GM12878 (cell line): ENCODE measurements at regions not wholly inside any gene's neighbourhood (a gene's known extent, or its start where the extent isn't known, plus 50 kb on each side); places are given as distances from the start of the nearest gene placed in this dataset.
"Not testable (repeated sequence)": the region's sequence is repeated elsewhere in the genome, so short reads cannot be mapped to it uniquely, and the experiment has no call there.

Experiments
- ATAC-seq: fragments of 200-7000 bp; cut with Tn5 transposase; 3 replicates; pipeline ENCODE4 v1.9.1; 2020; ENCODE audit warnings: mild to moderate bottlenecking, moderate library complexity
- BruUV-seq: library from RNA; stranded (reverse); fragments of 400-500 nt; replicated peaks from 2 replicates; lab custom pipeline; 2021; lab: Mats Ljungman, UMichigan
- CTCF ChIA-PET: fragments of 300-600 bp; sonication (Branson Sonifier 250); formaldehyde crosslinking; extraction: SDS; loops from one replicate; lab custom pipeline; 2021; ENCODE audit warnings: inconsistent platforms; lab: Yijun Ruan, JAX
- POLR2A ChIA-PET: fragments of 350-600 bp; formaldehyde crosslinking; extraction: SDS; loops from one replicate; lab custom pipeline; 2021; ENCODE audit warnings: inconsistent platforms; lab: Charles Lee
- RAD21 ChIA-PET: fragments of 300-600 bp; sonication (Branson Sonifier 250); formaldehyde crosslinking; loops from one replicate; lab custom pipeline; 2023; ENCODE audit warnings: antibody characterized with exemption; ENCODE audit not compliant: unreplicated experiment; lab: Charles Lee
- SMC1A ChIA-PET: fragments of 300-600 bp; sonication (Branson Sonifier 250); formaldehyde crosslinking; loops from one replicate; lab custom pipeline; 2023; ENCODE audit not compliant: unreplicated experiment, uncharacterized antibody; lab: Charles Lee
- DNase-seq: peaks from one replicate; pipeline ENCODE4 v3.0.0-alpha.2; 2011; ENCODE audit warnings: low read depth, low spot score
- FAIRE-seq: peaks from 3 replicates; lab custom pipeline; 2011; peaks lifted over from hg19 to GRCh38; lab: Jason Lieb, UNC
- H2AFZ ChIP-seq: 2 replicates; pipeline ENCODE4 v1.6.0; 2011; ENCODE audit warnings: low read depth, low read length, control low read depth; ENCODE audit not compliant: control insufficient read depth
- H3K27ac ChIP-seq: 2 replicates; pipeline ENCODE4 v1.5.1; 2011; ENCODE audit warnings: control low read depth; ENCODE audit not compliant: control insufficient read depth, insufficient read depth
- H3K27me3 ChIP-seq, 2 experiments: replicated peaks in 1 of 2; 2 replicates each; pipeline versions ENCODE4 v1.6.0 to v1.6.1; 2011; ENCODE audit warnings: low read length in 1 of 2; ENCODE audit not compliant: control insufficient read depth in 2 of 2, insufficient read depth in 2 of 2
- H3K36me3 ChIP-seq, 2 experiments: 2 replicates each; pipeline ENCODE4 v1.5.1; 2011; ENCODE audit warnings: low read length in 1 of 2; ENCODE audit not compliant: control insufficient read depth in 2 of 2, insufficient read depth in 2 of 2
- H3K4me1 ChIP-seq: 2 replicates; pipeline ENCODE4 v1.6.1; 2011; ENCODE audit warnings: mild to moderate bottlenecking, low read length, moderate library complexity, mixed read lengths; ENCODE audit not compliant: control insufficient read depth, insufficient read depth
- H3K4me2 ChIP-seq: 2 replicates; pipeline ENCODE4 v1.6.0; 2011; ENCODE audit warnings: control low read depth; ENCODE audit not compliant: control insufficient read depth, insufficient read depth
- H3K4me3 ChIP-seq: fragments of 200-600 bp; sonication (generic); 2 replicates; pipeline ENCODE4 v1.5.1; 2016
- H3K79me2 ChIP-seq: 2 replicates; pipeline ENCODE4 v1.6.0; 2011; ENCODE audit warnings: low read length; ENCODE audit not compliant: control insufficient read depth, insufficient read depth
- H3K9ac ChIP-seq: 2 replicates; pipeline ENCODE4 v1.8.0; 2011; ENCODE audit warnings: low read length, control low read depth, mixed read lengths; ENCODE audit not compliant: control insufficient read depth, insufficient read depth
- H3K9me3 ChIP-seq: replicated peaks from 3 replicates; pipeline ENCODE4 v1.5.1; 2011; ENCODE audit warnings: mild to moderate bottlenecking, low read length; ENCODE audit not compliant: control insufficient read depth, insufficient read depth
- H4K20me1 ChIP-seq: 2 replicates; pipeline ENCODE4 v1.6.0; 2011; ENCODE audit not compliant: control insufficient read depth, insufficient read depth
- HDAC2 ChIP-seq: fragments of 200-600 bp; sonication (generic); IDR thresholded peaks from 2 replicates; pipeline ENCODE4 v1.6.1; 2017
- HDGF ChIP-seq: fragments of 450-650 bp; IDR thresholded peaks from 2 replicates; pipeline ENCODE4 v1.6.1; 2016; ENCODE audit warnings: antibody characterized with exemption
- HSF1 ChIP-seq: fragments of 150-350 bp; IDR thresholded peaks from 2 replicates; pipeline ENCODE4 v1.6.1; 2014; ENCODE audit warnings: mild to moderate bottlenecking, low read depth, low read length
- IKZF2 ChIP-seq, 2 experiments: fragments of 450-650 bp; IDR thresholded peaks; 2 replicates each; pipeline ENCODE4 v1.6.1; 2017; ENCODE audit warnings: mild to moderate bottlenecking in 2 of 2, moderate library complexity in 2 of 2
- PBX3 ChIP-seq: IDR thresholded peaks from 2 replicates; pipeline ENCODE4 v1.6.1; 2011; ENCODE audit warnings: mild to moderate bottlenecking, low read depth, low read length, moderate library complexity; ENCODE audit not compliant: insufficient replicate concordance
- RAD21 ChIP-seq: IDR thresholded peaks from 2 replicates; pipeline ENCODE4 v1.6.1; 2011; ENCODE audit warnings: mild to moderate bottlenecking, low read depth, low read length, moderate library complexity; ENCODE audit not compliant: insufficient read depth
- SMAD1 ChIP-seq: fragments of 450-650 bp; IDR thresholded peaks from 2 replicates; pipeline ENCODE4 v1.6.1; 2018; ENCODE audit warnings: mild to moderate bottlenecking, low read depth; ENCODE audit not compliant: partially characterized antibody
- SMAD5 ChIP-seq: IDR thresholded peaks from 2 replicates; pipeline ENCODE4 v1.6.1; 2016; ENCODE audit warnings: antibody characterized with exemption, low read depth
- SRF ChIP-seq, 2 experiments: IDR thresholded peaks; 2 replicates each; pipeline ENCODE4 v1.6.1; 2011; ENCODE audit warnings: low read depth in 2 of 2, low read length in 2 of 2, mild to moderate bottlenecking in 1 of 2, moderate library complexity in 1 of 2
- ZBED1 ChIP-seq: IDR thresholded peaks from 2 replicates; pipeline ENCODE4 v1.6.1; 2016; ENCODE audit warnings: borderline replicate concordance
- ZBTB4 ChIP-seq: fragments of 450-650 bp; formaldehyde crosslinking; IDR thresholded peaks from 2 replicates; pipeline ENCODE4 v1.4.0; 2022; ENCODE audit warnings: mild to moderate bottlenecking, moderate library complexity
- ZSCAN29 ChIP-seq: fragments of 450-650 bp; IDR thresholded peaks from 2 replicates; pipeline ENCODE4 v1.6.1; 2017; ENCODE audit warnings: mild to moderate bottlenecking, moderate library complexity
- WGBS: methylation state at CpG from one replicate; pipeline ENCODE4 v1.1.6; 2016; ENCODE audit warnings: low lambda C conversion rate; ENCODE audit not compliant: insufficient replicate concordance, insufficient coverage; ENCODE audit errors: missing lambda C conversion rate; 5-methylcytosine and 5-hydroxymethylcytosine counted together
- in situ Hi-C: fragments of 300-500 bp; cut with MboI; formaldehyde crosslinking; loops from 9 replicates; pipeline ENCODE4 v1.14.3; 2018; ENCODE audit warnings: mixed read lengths
- intact Hi-C: fragments of 100-400 bp; cut with micrococcal nuclease; formaldehyde crosslinking; loops from one replicate; pipeline ENCODE4 v1.14.2; 2022; ENCODE audit not compliant: unreplicated experiment

- in situ Hi-C loops, POLR2A ChIA-PET, H3K27me3 ChIP-seq, BruUV-seq, RAD21 ChIA-PET, ATAC-seq, intact Hi-C loops, SMC1A ChIA-PET, H3K4me2 ChIP-seq, H3K9me3 ChIP-seq, H3K79me2 ChIP-seq, H3K9ac ChIP-seq, H3K4me3 ChIP-seq, H3K27ac ChIP-seq, FAIRE-seq, H4K20me1 ChIP-seq, H3K36me3 ChIP-seq, CTCF ChIA-PET, H2AFZ ChIP-seq, H3K4me1 ChIP-seq, DNase-seq: not testable (repeated sequence)
- WGBS = 79% methylated on average over 2 of the region's 2 CpGs
Observed at GRCh38 chr21:35516292-35516691, 467.2 kb upstream of the RUNX1 start.

- H3K27me3 ChIP-seq = no peaks in the 10 kb centered on the region; a peak in 2 of 4 replicates
- in situ Hi-C loops = no loop called here
- intact Hi-C loops = no loop called here
- H3K36me3 ChIP-seq = no peaks in the 10 kb centered on the region
- no peak for FAIRE-seq
- CTCF ChIA-PET = no interaction called here
- DNase-seq = no peak
- POLR2A ChIA-PET = no interaction called here
- ATAC-seq = no peak
- 38% methylated on average over 1 of the region's 1 CpG for WGBS
- no peaks in the 10 kb centered on the region for H4K20me1 ChIP-seq
- H3K79me2 ChIP-seq = no peaks in the 10 kb centered on the region
- H3K4me2 ChIP-seq = no peak overlapping the region
- BruUV-seq = no TSS peak
- no peaks in the 10 kb centered on the region for H3K4me1 ChIP-seq
- no peak overlapping the region for H2AFZ ChIP-seq
- no peaks in the 10 kb centered on the region for H3K9me3 ChIP-seq
- SMC1A ChIA-PET = no interaction called here
- H3K9ac ChIP-seq = no peak overlapping the region
- H3K4me3 ChIP-seq = no peak overlapping the region
- no peak overlapping the region for H3K27ac ChIP-seq
- RAD21 ChIA-PET = no interaction called here
- TF ChIP-seq ZBED1 (no peak), IKZF2 (IDR thresholded peaks at IDR 0.05) (no peak), HDAC2 (no peak), SRF (IDR thresholded peaks at IDR 0.05; ENCODE audit: low read depth in 2 of 2, low read length in 2 of 2) (no peak), SMAD5 (no peak), RAD21 (no peak), ZSCAN29 (no peak), HSF1 (no peak), SMAD1 (no peak), ZBTB4 (CRISPR knock-in tag) (no peak), PBX3 (no peak), HDGF (no peak)
Observed at GRCh38 chr21:35512346-35512745, 463.2 kb upstream of the RUNX1 start.
